HuH-7 (cell line): ENCODE measurements at regions not wholly inside any gene's neighbourhood (a gene's known extent, or its start where the extent isn't known, plus 50 kb on each side); places are given as distances from the start of the nearest gene placed in this dataset.

ENCODE experiments used
- DNase-seq: peaks from one replicate; pipeline ENCODE4 v3.0.0; 2011; ENCODE audit warnings: low spot score

DNA sequence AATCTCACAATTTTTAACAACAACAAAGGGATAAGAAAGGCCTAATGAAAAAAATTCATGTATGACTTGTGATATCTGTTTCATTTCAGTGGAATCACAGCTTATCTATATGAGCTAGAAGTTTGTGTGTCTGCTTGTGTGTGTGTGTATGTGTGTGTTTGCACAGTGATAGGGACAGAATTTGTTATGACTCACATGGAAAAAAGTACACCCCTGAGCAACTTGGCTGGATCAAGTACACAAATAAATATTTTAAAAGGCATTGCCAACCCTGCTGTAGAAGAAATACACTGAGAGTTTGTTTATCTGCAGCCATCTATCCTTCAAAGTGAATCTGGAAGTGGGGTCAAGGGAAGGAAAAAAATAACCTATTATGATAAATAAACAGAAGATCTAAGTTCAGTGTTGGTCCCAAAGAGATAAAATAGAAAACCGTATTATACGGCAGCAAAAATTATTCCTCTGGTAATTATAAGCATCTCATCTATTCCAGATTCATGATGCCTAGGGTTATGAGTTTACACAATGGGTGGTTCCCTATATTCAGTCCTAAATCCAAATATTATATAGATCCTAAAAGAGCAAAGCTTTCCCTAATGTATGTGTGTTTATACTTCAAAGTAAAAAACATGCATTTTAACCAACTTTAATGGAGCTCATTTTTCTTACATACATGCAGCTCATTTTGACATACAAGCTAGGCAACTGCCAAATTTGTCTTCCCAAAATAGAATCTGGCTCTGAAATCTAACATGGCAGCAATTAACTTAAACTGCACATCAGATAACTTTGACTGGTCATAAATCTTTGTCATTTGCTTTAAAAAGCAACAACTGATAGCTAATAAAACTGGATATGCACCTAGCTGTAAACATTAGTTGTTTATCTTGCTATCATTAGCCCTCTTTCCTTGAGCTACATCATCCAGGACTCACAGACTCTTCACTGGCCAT lies 420.6 kb downstream of the IRS1 start:
- DNase-seq = no peak

DNA sequence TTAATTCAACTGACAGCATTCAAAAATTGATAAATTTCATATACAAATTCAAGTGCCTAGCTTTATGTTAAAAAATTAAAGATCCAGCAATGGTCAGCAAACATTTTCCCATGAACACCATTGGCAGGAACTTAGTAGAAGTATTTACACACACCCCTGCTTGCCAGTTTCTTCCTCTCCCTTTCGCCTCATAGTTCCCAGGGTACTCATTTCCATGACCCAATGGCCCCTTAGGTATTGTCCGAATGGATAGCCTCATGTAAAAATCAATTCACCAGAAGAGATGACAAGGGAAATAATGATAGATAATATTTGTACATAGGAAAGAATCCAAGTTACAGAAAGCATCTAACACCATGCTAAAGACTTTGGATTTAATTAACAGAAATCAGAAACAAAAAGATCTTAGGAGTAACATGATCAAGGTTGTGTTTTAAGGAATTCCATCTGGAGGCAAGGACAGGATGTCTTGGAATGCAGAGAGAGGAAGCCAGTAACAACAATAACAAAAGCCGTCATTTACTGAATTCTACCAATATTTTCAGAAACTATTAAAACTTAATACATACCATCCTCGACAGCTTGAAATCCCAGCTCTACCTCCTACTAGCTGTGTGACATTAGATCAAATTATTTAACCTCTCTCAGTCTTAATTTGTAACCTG lies 423.0 kb downstream of the IRS1 start:
- DNase-seq = no peak

DNA sequence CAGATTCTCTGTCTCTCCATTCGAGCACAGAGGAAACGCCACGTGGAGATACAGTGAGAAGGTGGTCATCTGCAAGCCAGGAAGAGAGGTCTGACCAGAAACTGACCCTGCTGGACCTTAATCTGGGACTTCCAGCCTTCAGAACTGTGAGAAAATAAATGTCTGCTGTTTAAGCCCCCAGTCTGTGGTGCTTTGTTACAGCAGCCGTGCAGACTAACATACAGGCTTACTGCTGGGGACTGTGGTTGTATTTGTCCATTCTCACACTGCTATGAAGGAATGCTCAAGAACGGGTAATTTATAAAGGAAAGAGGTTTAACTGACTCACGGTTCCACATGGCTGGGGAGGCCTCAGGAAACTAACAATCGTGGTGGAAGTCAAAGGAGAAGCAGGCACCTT lies 432.7 kb downstream of the IRS1 start:
- DNase-seq = no peak

DNA sequence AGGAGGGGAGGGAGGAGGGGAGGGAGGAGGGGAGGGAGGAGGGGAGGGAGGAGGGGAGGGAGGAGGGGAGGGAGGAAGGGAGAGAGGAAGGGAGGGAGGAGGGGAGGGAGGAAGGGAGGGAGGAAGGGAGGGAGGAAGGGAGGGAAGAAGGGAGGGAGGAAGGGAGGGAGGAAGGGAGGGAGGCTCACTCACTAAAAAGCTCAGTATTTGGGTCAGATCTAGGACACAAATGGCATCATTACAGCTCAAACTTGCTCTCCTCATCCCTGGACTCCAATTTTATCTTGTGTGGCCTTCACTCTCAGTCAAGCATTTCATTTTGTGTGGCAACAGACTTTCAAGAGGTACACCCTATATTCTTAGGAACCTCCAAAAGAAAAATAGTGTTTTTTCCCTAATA lies 435.4 kb downstream of the IRS1 start:
- no peak for DNase-seq

DNA sequence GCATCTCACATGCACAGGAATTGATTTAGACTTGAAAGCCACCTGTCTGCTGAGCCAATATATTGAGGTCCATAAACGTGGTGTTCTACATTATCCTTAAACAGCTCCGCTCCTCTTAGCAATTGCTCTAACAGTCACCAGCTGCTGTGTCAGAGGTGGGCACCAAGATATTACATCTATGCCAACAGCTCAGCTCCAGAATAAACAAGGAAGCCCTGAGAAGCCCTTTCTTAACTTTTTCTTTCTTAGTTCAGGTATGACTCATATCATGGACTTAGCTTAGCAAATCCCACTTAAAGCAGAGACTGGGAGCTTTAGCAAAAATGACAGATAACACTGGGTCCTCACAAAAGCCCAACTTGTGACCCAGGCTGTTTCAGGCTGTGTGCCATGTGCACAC lies 436.6 kb downstream of the IRS1 start:
- DNase-seq = no peak

DNA sequence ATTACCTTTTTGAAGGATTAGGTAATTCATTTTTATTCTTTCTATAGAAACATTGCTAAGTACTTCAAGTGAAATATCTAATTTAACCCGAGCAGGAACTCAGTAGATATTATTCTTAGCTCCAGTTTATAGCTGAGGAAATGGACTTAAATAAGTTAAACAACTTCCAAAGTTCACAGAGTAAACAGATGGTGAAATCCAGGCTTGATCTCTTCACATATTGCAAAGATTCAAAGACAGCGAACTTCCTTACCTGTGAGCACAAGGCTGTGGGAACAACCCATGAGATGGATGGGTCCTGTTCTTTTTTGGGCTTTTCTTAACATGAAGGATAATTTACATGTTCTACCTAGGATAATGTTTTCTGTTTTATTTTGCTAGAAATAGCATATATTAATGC lies 439.0 kb downstream of the IRS1 start:
- no peak for DNase-seq

DNA sequence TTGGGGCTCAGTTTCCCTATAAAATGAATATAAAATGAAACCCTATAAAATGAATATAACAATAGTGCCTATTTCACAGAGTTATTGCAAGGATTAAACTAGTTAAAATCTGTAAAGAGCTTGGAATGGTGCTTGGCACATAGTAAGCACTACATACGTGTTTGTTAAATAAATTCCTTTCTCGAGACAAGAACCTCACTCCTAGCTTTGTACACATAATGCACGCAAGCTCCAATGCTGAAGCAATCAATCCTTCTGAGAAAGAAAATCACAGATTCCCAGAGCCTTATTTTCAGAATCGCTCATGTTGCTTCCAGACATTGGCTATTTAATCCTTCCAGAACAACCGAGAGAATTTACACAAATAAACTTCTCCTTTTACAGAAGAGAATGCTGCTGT lies 440.9 kb downstream of the IRS1 start:
- DNase-seq = no peak

DNA sequence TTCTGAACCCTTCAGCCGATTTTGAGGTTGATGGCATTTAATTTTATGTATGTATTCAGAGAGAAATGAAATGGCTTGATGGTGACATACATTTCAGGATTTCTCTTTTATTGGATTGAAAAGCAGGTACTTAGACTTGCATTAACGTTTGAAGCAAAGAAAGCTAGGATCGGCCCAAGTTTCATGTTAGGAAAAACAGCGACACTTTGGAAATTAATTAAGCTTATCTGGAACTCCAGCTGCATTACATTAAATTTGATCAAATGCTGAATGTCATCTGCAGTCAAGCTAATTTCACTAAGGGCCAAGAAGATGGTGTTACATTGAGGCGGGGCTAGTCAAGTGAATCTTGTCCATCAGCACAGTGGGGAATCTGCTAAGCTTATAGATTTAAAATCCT lies 441.8 kb downstream of the IRS1 start:
- no peak for DNase-seq

DNA sequence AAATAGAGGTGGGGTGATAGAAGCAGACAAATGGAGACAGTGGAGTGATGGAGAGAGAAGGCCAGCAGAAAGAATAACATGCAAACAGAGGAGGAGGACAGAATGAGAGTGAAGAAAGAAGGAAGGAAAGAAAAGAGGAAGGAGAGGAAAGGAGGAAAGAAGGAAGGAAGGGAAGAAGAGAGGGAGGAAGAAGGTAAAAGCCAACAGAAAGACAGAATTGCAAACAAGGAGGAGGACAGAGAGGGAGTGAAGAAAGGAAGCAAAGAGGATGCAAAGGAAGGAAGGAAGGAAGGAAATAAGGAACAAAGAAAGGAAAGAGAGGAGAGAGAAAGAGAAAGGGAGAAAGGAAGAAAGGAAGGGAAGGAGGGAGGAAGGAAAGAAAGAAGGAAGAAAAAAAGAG lies 444.0 kb downstream of the IRS1 start:
- no peak for DNase-seq

DNA sequence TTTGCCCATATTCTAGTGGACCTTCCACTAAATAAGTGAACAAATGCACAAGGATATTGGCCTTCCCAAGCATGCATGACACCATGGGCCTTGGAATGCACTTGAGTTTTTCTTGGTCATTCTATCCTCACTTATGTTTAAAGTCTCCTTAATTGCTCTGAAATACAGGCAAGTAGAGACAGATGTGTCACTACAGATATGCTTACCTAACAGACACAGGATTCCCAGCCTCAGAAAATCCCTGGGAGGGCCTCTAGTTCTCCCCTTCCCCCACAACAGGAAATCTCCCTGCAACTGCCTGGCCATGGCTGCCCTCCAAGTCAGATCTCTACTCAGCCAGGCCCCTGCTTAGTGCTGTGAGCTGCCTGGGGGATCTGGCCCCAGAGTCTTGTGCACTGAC lies 445.2 kb downstream of the IRS1 start:
- no peak for DNase-seq

DNA sequence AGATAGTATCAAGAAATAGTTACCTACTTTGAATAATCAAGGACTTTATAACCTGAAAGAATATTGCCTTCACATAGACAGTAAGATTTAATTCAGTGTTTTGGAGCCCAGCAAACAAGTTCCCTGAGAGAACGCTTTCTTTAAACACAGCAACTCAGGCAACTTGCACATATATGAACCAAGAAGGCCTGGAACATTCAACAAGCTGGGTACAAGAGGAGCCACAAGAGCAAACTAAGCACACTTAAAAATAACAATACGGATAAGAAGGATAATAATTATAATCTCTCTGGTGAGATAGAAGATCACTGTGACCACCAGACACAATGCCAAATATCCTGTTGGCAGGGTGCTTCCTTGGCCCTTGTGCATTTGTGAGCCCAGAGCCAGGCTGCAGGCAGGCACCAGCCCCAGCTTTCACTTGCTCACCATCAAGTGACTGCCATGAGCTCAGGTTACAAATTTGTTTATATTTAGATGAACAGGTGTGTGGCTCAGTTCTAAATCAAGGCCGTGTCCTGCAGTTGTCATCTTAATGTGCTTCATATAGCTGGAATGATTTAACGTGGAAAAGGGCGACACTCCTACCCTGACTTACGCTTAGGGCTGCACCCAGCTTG lies 446.6 kb downstream of the IRS1 start:
- no peak for DNase-seq

DNA sequence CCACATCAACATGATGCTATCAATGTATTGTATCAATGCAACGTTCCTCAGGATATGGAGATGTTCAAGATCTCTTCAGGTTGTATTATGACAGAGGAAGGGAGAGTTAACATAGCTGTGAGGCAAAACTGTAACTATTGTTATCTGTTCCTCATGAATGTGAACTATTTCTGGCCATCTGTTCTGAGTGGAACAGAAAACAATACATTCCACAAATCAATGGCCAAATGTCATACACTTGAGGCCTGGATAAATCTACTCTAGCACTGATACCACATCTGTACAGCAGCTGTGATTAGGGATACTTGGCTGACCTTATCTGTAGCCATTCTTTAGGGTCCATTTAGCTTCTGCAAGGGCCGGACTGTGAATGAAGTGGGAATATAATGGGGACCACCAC lies 447.9 kb downstream of the IRS1 start:
- no peak for DNase-seq

DNA sequence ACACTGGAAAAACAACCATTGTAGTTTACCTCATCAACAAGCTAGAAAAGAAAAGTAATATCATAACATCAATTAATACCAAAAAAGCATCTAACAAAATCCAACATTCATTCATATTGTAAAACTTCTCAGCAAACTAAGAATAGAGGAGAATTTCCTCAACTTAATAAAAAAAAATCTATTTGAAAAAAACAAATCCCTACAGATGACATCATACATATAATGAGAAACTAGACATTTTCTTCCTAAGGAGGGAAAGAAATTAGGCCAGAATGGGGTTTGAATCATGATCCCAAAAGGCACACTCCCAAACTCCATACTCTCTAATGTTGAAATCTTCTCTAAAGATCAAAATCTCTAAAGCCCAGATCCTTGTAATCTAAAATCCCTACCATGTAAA lies 460.0 kb downstream of the IRS1 start:
- no peak for DNase-seq

DNA sequence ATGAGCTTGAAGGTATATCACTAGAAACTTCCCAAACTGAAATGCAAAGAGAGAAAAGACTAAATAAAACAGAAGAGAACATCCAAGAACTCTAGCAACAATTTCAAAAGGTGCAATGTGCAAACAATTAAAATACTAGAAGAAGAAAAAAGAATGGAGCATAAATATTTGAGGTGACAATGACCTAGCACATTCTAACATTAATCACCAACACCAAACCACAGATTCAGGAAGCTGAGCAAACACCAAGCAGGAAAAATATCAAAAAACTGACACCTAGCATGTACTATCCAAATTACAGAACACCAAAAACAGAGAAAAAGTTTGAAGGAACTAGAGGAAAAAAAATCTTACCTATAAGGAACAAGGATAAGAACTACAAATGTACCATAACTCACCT lies 460.8 kb downstream of the IRS1 start:
- no peak for DNase-seq

DNA sequence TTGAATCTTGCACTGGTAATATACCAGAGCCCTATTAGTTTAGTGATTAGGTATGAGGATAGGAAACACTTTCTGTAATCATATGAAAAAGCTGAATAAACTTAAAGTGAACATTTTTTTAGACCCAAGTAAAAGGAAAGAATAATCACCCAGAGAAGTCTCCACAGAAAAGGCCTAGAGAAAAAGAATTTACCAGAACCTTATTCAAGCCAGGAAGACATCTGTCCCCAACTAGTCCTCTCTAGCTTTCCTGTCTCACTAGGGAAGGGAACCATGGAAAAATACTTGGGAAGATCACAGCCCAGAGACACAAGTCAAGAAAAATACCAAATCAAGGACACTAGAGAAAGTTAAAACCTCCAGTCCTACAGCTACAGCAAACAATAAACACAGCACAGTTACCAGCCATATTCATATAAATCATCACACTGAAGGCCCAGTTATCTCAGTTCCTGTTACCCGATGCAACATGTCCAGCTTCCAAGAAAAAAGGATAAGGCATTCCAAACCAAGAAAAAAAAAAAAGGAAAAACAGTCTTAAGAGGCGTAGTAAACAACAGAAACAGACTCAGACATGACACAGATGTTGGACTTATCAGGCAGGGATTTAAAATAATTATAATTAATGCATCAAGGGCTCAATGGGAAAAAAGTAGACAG lies 461.5 kb downstream of the IRS1 start:
- DNase-seq = no peak

DNA sequence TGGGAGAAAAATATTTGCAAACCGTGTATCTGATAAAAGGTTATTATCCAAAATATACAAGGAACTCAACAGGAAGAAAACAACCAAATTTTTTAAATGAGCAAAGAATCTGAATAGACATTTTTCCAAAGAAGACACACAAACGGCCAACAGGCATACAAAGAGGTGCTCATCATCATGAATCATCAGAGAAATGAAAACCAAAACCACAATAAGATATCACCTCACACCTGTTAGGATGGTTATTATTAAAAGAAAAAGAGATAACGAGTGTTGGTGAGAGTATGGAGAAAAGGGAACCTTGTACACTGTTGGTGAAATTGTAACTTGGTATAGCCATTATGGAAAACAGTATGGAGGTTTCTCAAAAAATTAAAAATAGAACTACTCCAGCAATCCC lies 463.3 kb downstream of the IRS1 start:
- DNase-seq = no peak

DNA sequence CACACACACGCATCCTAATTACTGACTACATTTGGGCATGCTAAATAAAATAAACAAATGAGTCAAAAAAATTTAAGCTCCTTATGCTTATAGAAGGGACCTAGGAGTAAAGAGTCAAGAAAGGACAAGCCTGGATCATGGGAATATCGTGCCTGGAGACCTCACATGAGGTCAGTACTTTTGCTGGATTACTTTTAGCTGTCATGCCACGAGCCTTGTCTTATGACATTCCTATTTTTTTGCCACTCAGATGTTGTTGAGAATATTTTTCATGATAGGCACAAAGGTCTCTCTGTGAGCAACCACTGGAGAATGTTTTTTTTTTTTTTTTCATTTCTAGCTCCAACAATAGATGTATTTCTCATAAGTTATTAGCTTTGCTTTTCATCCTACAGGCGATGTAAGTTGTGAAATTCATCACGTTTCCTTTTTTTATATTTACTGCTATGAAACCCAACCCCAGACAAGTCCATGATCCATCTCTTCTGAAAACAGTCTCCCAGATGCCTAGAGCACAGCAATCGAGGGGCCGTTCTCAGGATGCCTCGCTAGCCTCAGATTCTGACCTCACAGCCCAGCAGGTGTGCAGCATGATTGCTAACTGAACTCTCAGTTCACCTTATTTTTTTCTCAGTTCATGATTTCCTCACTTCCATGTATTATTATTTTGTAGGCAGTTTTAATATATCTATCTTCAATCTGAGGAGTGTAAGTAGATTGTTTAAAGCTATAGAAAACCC lies 464.5 kb downstream of the IRS1 start:
- DNase-seq = no peak

DNA sequence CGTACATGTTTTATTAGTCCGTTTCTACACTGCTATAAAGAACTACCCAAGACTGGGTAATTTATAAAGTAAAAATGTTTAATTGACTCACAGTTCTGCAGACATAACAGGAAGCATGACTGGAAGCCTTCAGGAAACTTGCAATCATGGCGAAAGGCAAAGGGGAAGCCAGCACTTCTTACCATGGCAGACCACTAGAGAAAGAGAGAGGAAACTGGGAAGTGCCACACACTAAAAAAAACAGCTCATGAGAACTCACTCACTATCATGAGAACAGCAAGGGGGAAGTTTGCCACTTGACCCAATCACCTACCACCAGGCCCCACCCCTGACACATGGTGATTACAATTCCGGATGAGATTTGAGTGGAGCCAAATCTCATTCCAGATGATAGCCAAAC lies 466.2 kb downstream of the IRS1 start:
- DNase-seq = no peak

DNA sequence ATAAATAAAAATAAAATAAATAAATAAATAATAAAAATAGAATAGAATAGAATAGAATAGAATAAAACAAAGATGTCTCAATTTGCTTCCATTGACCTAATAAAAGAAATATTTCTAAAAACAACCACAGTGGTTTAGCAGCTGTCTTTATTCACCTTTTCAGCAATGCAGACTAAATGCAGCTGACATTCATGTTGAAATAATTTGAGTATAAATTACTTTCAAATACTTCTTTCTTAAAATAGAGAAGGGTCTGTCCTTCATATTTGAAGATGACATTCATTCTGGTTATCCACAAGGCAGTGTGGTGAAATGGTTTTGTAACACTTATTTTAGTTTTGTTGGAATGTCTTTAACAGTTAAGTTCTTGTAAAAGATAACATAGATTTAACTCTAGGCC lies 469.4 kb downstream of the IRS1 start:
- DNase-seq = no peak

DNA sequence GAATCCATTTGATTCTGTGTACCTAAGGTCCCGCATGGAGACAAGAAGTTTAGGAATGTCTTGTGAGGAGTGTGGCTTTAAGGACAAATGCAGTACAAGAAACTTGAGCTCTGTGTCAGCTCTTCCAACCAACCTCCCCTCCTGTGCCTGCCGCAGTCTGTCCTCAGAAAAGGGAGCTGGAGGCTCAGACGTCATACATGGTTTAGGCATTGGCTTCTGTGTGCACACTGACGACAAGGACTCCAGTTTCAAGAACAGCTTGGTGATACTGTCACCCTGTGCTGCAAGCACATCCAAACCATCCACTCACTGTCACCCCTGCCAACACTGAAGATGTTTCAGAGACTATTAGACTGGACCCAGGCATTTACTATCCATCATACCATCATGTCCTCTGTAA lies 470.4 kb downstream of the IRS1 start:
- no peak for DNase-seq

DNA sequence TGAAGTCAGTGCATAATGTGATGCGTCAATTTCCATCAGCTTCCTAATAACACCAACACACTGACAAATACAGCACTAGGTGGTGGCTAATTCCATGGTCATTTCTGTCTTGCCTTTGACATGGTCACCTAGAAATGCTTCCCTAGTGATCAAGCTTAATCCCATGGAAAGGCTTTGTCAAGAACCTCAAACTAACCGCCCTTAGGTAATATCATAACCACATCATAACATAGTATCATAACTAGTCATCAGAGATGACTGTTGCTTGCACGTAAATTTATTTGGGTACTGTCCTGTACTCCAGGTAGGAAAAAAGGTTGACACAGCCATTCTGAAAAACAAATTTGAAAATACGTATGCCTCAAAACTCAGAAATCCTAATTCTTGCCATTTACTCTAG lies 471.8 kb downstream of the IRS1 start:
- DNase-seq = no peak

DNA sequence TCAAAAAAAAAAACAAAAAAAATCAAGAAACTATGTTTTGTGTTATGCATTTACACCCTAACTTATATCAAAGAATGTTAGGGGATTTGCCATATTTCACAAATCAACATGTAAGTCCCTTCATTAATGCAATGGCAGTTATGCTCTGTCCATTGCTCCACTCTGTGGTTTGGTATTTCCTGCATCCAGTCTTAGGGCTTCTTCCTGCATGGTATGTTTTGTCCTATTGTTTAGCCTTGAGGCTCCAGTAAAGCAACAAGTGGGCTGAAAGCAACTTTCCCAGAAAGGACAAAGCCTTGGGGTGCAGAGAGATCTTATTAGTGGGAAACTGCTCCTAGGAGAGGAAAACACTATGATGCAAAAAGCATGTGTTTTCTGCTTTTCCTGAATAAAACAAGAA lies 474.1 kb downstream of the IRS1 start:
- no peak for DNase-seq
